ENCODE measurements at regions not wholly inside any gene's neighbourhood (a gene's known extent, or its start where the extent isn't known, plus 50 kb on each side); places are given as distances from the start of the nearest gene placed in this dataset.

GRCh38 chr2:30031184-30031583 is 109.8 kb upstream of the ALK start:
- CTCF ChIA-PET, result no interaction called here

GRCh38 chr2:30034052-30034775 is 112.6 kb upstream of the YPEL5 start:
- TF ChIP-seq CTCF (IDR thresholded peaks at IDR 0.05) (no peak), EZH2 (IDR thresholded peaks at IDR 0.05; ENCODE audit: borderline replicate concordance, insufficient read depth, low read depth, low read length, poor library complexity, severe bottlenecking) (no peak)
- 75% methylated on average over 1 of the region's 5 CpGs for WGBS (ENCODE audit: insufficient coverage)
- H3K27ac ChIP-seq (ENCODE audit: low read length in 2 of 2), result no peak overlapping the region
- H3K4me3 Mint-ChIP-seq, result no peak overlapping the region
- H3K9me3 Mint-ChIP-seq (ENCODE audit: insufficient read depth), result no peaks in the 10 kb centered on the region
- no peaks in the 10 kb centered on the region for H4K20me1 ChIP-seq (ENCODE audit: control insufficient read depth, insufficient read depth, low read length, poor library complexity, severe bottlenecking)
- peaks cover 28% of the 10 kb centered on the region for H3K27me3 Mint-ChIP-seq
- intact Hi-C loops (cut with micrococcal nuclease), result no loop called here
- ChIA-PET POLR2A (no interaction called here), CTCF (no interaction called here)
- H3K4me3 ChIP-seq (ENCODE audit: control extremely low read depth in 1 of 5, extremely low read depth in 1 of 5, insufficient read depth in 1 of 5, low read depth in 2 of 5, low read length in 4 of 5), result no peak overlapping the region
- H3K4me2 ChIP-seq (replicated peaks; ENCODE audit: low read depth, low read length, poor library complexity, severe bottlenecking), result no peak overlapping the region
- no peak overlapping the region for H2AFZ ChIP-seq (ENCODE audit: insufficient read depth, low read depth, low read length, poor library complexity, severe bottlenecking)
- H3K4me1 ChIP-seq (ENCODE audit: control insufficient read depth in 2 of 2, insufficient read depth in 2 of 2, low read length in 2 of 2), result no peaks in the 10 kb centered on the region
- H3K4me1 Mint-ChIP-seq, result no peaks in the 10 kb centered on the region
- H3K36me3 ChIP-seq (replicated peaks in 1 of 2; ENCODE audit: control extremely low read depth in 1 of 2, control insufficient read depth in 1 of 2, extremely low read depth in 1 of 2, insufficient read depth in 2 of 2, low read length in 1 of 2), result no peaks in the 10 kb centered on the region
- no peak overlapping the region for H3K27ac Mint-ChIP-seq
- no peak overlapping the region for H3K9ac ChIP-seq (ENCODE audit: low read length)
- H3K27me3 ChIP-seq (replicated peaks in 1 of 4; ENCODE audit: control extremely low read depth in 1 of 4, control insufficient read depth in 3 of 4, insufficient read depth in 4 of 4, low read length in 3 of 4), result no peaks in the 10 kb centered on the region
- H3K9me3 ChIP-seq (ENCODE audit: control extremely low read depth in 1 of 3, control insufficient read depth in 2 of 3, insufficient read depth in 1 of 3, low read length in 2 of 3), result no peaks in the 10 kb centered on the region
- H3K79me2 ChIP-seq (ENCODE audit: control insufficient read depth, insufficient read depth, low read length), result no peaks in the 10 kb centered on the region
- DNase-seq (no peak), ATAC-seq (ENCODE audit: low read depth) (no peak)

More at GRCh38 chr2:30031184-30031583, 109.8 kb upstream of the ALK start:
- no peak for TF ChIP-seq CTCF (IDR thresholded peaks at IDR 0.05)
- TF ChIP-seq EZH2 (IDR thresholded peaks at IDR 0.05; ENCODE audit: borderline replicate concordance, insufficient read depth, low read depth, low read length, poor library complexity, severe bottlenecking), result no peak
- no peak for DNase-seq
- ATAC-seq (ENCODE audit: low read depth), result no peak
- Histone ChIP-seq H3K36me3 (replicated peaks in 1 of 2; ENCODE audit: control extremely low read depth in 1 of 2, control insufficient read depth in 1 of 2, extremely low read depth in 1 of 2, insufficient read depth in 2 of 2, low read length in 1 of 2) (no peaks in the 10 kb centered on the region), H3K4me3 (ENCODE audit: control extremely low read depth in 1 of 5, extremely low read depth in 1 of 5, insufficient read depth in 1 of 5, low read depth in 2 of 5, low read length in 4 of 5) (no peak overlapping the region), H3K4me1 (ENCODE audit: control insufficient read depth in 2 of 2, insufficient read depth in 2 of 2, low read length in 2 of 2) (no peaks in the 10 kb centered on the region), H3K27ac (ENCODE audit: low read length in 2 of 2) (no peak overlapping the region), H4K20me1 (ENCODE audit: control insufficient read depth, insufficient read depth, low read length, poor library complexity, severe bottlenecking) (no peaks in the 10 kb centered on the region), H3K27me3 (replicated peaks in 1 of 4; ENCODE audit: control extremely low read depth in 1 of 4, control insufficient read depth in 3 of 4, insufficient read depth in 4 of 4, low read length in 3 of 4) (peaks cover 0 to 5% (median 0%) of the 10 kb centered on the region in 4 experiments), H3K79me2 (ENCODE audit: control insufficient read depth, insufficient read depth, low read length) (no peaks in the 10 kb centered on the region), H3K9ac (ENCODE audit: low read length) (no peak overlapping the region), H2AFZ (ENCODE audit: insufficient read depth, low read depth, low read length, poor library complexity, severe bottlenecking) (no peak overlapping the region), H3K9me3 (ENCODE audit: control extremely low read depth in 1 of 3, control insufficient read depth in 2 of 3, insufficient read depth in 1 of 3, low read length in 2 of 3) (no peaks in the 10 kb centered on the region), H3K4me2 (replicated peaks; ENCODE audit: low read depth, low read length, poor library complexity, severe bottlenecking) (no peak overlapping the region)
- WGBS (ENCODE audit: insufficient coverage), result 95% methylated on average over 2 of the region's 5 CpGs
- intact Hi-C loops (cut with micrococcal nuclease), result no loop called here
- H3K9me3 Mint-ChIP-seq (ENCODE audit: insufficient read depth), result no peaks in the 10 kb centered on the region
- POLR2A ChIA-PET, result no interaction called here
- H3K4me3 Mint-ChIP-seq, result no peak overlapping the region
- peaks cover 30% of the 10 kb centered on the region for H3K27me3 Mint-ChIP-seq
- no peak overlapping the region for H3K27ac Mint-ChIP-seq
- no peaks in the 10 kb centered on the region for H3K4me1 Mint-ChIP-seq
